Islet of Langerhans (tissue), 1 donor: ENCODE measurements at regions not wholly inside any gene's neighbourhood (a gene's known extent, or its start where the extent isn't known, plus 50 kb on each side); places are given as distances from the start of the nearest gene placed in this dataset.

Experiments
- FAIRE-seq: peaks from one replicate; lab custom pipeline; 2011; peaks lifted over from hg19 to GRCh38; lab: Jason Lieb, UNC

DNA sequence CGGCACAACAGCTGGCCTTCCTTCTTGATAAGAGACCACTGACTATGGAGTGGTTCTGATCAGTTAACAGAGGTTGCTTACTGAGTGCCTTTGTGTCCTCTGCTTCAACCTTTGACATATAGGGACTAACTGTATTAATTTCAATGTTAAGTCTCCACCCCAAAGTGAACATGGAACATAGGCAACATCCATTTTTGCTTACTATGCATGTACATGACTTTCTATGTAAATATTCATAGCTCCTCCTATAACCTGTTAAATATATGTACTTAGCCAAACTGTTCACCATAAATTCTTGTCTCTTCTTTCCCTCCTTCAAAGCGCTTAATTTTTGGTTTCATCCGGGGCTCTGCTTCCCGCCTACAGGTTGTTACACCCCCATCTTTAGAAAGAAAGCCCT, 334.8 kb downstream of the EPM2A start:
- no peak for FAIRE-seq

- FAIRE-seq, result no peak
Measured at GRCh38 chr6:145405006-145405551, 330.2 kb downstream of the EPM2A start.

- FAIRE-seq, result no peak
Measured at GRCh38 chr6:145406783-145407182, 328.5 kb downstream of the EPM2A start.

DNA sequence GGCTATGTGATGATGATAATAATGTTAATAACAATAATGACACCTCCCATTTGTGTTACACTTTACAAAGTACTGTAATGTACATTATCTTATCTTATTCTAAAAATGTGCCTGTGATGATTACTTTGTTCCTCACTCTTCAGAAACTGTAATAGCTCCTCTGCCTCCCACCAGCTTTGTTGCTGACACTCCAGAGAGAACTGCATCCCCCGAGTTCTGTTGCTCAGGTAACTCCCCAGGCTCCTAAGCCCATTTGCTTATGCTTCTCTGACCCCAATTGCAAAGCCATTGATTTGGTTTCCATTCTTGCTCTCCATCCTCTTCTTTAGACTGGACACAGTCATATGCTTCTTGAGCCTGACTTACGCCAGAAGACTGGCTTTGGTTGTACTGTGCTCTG, 319.7 kb downstream of the EPM2A start:
- FAIRE-seq, result no peak

GRCh38 chr6:145420599-145420998, 314.7 kb downstream of the EPM2A start:
- no peak for FAIRE-seq

GRCh38 chr6:145423936-145424335, 311.4 kb downstream of the EPM2A start:
- FAIRE-seq, result no peak

DNA sequence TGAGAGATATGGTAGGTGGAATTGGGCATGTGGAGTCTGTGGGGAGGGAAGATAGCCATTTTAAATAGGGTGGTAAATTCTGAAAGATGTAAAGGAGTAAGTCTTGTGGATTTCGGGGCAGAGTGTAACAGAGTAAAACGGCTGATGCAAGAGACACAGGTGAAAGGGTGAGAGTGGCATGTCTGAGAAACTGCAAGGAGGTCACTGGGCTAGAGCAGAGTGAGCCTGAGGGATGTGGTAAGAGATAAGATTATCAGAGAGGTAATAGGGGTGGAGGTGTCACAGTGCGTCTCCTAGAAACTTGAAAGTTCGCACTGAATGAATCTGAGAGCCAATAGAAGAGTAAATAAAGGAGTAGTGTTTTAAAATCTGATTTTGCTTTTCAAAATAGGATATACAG, 308.1 kb downstream of the EPM2A start:
- FAIRE-seq, result no peak

DNA sequence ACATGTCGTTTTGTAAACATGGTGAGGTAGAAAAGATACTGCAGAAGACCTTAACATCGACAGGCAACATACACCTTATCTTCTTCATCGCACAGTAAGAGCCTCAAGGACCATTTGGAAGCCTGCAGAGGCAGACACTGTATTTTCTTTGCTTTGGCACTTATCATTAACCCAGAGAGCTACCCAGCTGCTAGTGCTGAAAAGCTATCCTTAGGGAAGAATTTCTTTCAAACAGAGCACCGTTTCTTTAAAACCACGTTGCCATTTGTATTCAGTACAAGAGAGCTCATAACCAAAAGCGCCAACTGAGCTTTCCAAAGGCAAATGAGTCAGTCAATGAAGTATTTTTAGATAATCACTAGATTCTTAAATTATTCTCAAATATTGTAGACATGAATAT, 306.6 kb downstream of the EPM2A start:
- peak; percentile 61 for FAIRE-seq

GRCh38 chr6:145442110-145442509, 293.2 kb downstream of the EPM2A start:
- FAIRE-seq, result no peak

GRCh38 chr6:145445674-145446073, 289.6 kb downstream of the EPM2A start:
- FAIRE-seq, result no peak

- FAIRE-seq, result peak; percentile 9
Measured at GRCh38 chr6:145451029-145451428, 284.3 kb downstream of the EPM2A start.

GRCh38 chr6:145453376-145453775, 281.9 kb downstream of the EPM2A start:
- no peak for FAIRE-seq

- no peak for FAIRE-seq
Measured at GRCh38 chr6:145454006-145454405, 281.3 kb downstream of the EPM2A start.

DNA sequence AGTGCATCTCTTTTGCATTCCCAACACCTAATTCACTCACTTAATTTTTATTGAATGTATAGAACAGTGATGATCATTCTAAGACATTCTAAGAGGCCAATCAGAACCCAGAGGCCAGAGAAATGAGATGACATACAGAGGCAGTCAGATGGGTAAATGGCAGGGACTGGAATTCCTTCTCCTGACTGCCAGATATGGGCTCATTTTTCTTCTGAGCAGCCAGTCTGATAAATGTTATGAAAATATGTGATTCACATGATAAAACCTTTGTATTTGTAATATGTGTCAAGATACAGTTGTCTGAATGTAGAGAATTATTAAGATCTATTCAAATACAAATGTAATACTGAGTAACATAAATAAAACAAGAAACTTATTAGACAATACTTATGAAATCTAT, 277.8 kb downstream of the EPM2A start:
- no peak for FAIRE-seq

- FAIRE-seq, result no peak
Measured at GRCh38 chr6:145468534-145468933, 266.8 kb downstream of the EPM2A start.

DNA sequence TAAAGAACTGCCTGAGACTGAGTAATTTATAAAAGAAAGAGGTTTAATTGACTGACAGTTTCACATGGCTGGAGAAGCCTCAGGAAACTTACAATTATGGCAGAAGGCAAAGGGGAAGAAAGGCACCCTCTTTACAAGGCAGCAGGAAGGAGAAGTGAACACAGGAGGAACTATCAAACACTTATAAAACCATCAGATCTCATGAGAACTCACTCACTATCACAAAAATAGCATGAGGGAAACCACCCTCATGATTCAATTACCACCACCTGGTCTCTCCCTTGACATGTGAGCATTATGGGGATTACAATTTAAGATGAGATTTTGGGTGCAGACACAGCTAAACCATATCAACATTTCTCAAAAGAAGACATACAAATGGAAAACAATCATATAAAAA, 266.3 kb downstream of the EPM2A start:
- FAIRE-seq, result no peak

DNA sequence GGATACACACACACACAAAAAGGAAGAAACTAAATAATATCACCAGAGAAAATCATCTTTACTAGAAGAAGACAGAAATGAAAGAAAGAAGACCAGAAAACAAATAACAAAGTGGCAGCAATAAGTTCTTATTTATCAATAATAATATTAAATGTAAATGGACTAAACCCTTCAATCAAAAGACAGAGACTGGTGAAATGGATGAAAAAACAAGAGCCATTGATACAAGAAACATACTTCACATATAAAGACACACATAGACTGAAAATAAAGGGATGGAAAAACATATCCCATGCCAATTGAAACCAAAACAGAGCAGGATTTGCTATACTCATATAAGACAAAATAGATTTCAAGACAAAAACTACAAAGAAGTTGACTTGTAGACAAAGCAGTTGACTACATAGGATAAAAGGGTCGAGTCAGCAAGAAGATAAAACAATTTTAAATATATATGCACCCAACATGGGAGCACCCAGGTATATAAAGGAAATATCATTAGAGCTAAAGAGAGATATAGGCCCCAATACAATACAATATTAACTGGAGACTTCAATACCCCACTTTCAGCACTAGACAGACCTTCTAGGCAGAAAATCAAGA, 259.4 kb downstream of the EPM2A start:
- FAIRE-seq, result no peak

DNA sequence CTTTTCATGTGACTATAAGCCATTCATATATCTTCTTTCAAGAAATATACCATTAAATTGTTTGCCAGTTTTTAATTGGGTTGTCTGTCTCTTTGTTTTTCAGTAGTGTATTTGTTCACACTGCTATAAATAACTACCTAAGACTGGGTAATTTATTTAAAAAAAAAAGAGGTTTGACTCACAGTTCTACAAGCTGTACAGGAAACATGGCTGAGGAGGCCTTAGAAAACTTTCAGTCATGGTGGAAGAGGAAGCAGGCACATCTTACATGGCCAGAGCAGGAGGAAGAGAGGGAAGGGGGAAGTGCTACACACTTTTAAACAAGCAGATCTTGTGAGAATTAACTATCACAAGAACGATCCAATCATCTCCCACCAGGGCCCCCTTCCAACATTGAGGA, 255.3 kb downstream of the EPM2A start:
- no peak for FAIRE-seq

GRCh38 chr6:145483191-145483996, 251.9 kb downstream of the EPM2A start:
- FAIRE-seq, result peak; percentile 92

DNA sequence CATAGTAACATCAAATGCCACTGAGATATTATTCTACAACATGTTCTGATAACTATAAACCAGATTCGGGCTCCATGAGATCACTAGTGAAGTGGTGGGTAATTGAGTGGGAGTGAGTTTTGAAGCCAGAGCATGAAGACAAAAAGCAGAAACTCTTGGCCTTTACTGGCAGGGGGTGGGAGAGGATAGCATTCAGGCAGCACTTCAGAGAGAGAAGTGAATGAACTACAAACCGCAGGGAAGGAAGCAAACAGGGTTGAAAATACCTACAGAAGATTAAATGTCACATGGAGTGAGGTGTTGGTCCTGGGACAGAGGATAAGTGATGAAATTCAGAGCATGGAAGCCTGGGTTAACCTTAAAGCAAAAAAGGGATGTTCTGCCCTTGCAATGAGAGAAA, 250.0 kb downstream of the EPM2A start:
- FAIRE-seq, result no peak

DNA sequence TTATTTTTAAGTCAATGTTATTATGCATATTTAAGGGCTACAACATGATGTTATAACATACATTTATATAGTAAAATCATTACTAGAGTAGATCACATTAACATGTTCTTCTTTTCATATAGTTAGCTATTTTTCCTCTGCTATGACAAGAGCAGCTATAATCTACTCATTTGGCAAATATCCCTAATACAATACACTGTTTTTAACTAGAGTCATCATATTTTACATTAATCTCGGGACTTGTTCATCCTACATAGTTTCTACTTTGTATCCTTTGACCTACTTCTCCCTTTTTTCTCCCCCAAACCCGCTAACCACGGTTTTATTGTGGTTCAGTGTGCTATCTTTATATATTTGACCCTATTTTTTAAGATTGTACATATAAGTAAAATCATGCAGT, 249.0 kb downstream of the EPM2A start:
- no peak for FAIRE-seq

- no peak for FAIRE-seq
Measured at GRCh38 chr6:145489583-145489982, 245.7 kb downstream of the EPM2A start.

GRCh38 chr6:145490068-145490467, 245.3 kb downstream of the EPM2A start:
- FAIRE-seq, result no peak

GRCh38 chr6:145491126-145491525, 244.2 kb downstream of the EPM2A start:
- no peak for FAIRE-seq
